ENCODE measurements at regions not wholly inside any gene's neighbourhood (a gene's known extent, or its start where the extent isn't known, plus 50 kb on each side); places are given as distances from the start of the nearest gene placed in this dataset.

GRCh38 chr1:195071461-195071860, 1536.8 kb downstream of the KCNT2 start:
- Histone ChIP-seq H3K4me3 (no peak overlapping the region), H3K4me1 (no peaks in the 10 kb centered on the region), H3K27me3 (no peaks in the 10 kb centered on the region), H3K27ac (no peak overlapping the region), H3K36me3 (no peaks in the 10 kb centered on the region), H3K9me3 (no peaks in the 10 kb centered on the region)
- ATAC-seq (no peak), DNase-seq (no peak)
- 82 to 83% (median 82%) methylated on average over 6 of the region's 6 CpGs for WGBS, 4 donors
- intact Hi-C loops (cut with DNase I), result no loop called here
- TF ChIP-seq CTCF (IDR thresholded peaks at IDR 0.05) (no peak), POLR2A (IDR thresholded peaks at IDR 0.05) (no peak)

- no peak for DNase-seq
- WGBS, 4 donors, result 84 to 94% (median 89%) methylated on average over 5 of the region's 5 CpGs
Measured at GRCh38 chr1:195065437-195065836, 1542.8 kb downstream of the KCNT2 start.

GRCh38 chr1:195064358-195064757, 1543.9 kb downstream of the KCNT2 start:
- H3K9me3 ChIP-seq, result no peaks in the 10 kb centered on the region
- DNase-seq, result no peak
- no peaks in the 10 kb centered on the region for H3K36me3 ChIP-seq
- no peak overlapping the region for H3K27ac ChIP-seq
- no peak overlapping the region for H3K4me3 ChIP-seq
- ATAC-seq, result no peak
- no peaks in the 10 kb centered on the region for H3K27me3 ChIP-seq
- no peaks in the 10 kb centered on the region for H3K4me1 ChIP-seq
- 89 to 100% (median 96%) methylated on average over 1 of the region's 1 CpG for WGBS, 4 donors
- TF ChIP-seq POLR2A (IDR thresholded peaks at IDR 0.05) (no peak), CTCF (IDR thresholded peaks at IDR 0.05) (no peak)
- intact Hi-C loops (cut with DNase I), result no loop called here

More at GRCh38 chr1:195065437-195065836, 1542.8 kb downstream of the KCNT2 start:
- TF ChIP-seq POLR2A (IDR thresholded peaks at IDR 0.05) (no peak), CTCF (IDR thresholded peaks at IDR 0.05) (no peak)
- ATAC-seq, result no peak
- Histone ChIP-seq H3K4me3 (no peak overlapping the region), H3K9me3 (no peaks in the 10 kb centered on the region), H3K27me3 (no peaks in the 10 kb centered on the region), H3K36me3 (no peaks in the 10 kb centered on the region), H3K4me1 (no peaks in the 10 kb centered on the region), H3K27ac (no peak overlapping the region)
- intact Hi-C loops (cut with DNase I), result no loop called here

GRCh38 chr1:195054217-195054687, 1554.0 kb downstream of the KCNT2 start:
- intact Hi-C loops (cut with DNase I), result no loop called here
- TF ChIP-seq CTCF (IDR thresholded peaks at IDR 0.05) (no peak), POLR2A (IDR thresholded peaks at IDR 0.05) (no peak)
- no peaks in the 10 kb centered on the region for H3K27me3 ChIP-seq
- H3K27ac ChIP-seq, result no peak overlapping the region
- no peak for ATAC-seq
- H3K36me3 ChIP-seq, result no peaks in the 10 kb centered on the region
- H3K4me3 ChIP-seq, result no peak overlapping the region
- no peaks in the 10 kb centered on the region for H3K4me1 ChIP-seq
- peaks cover 0 to 6% (median 0%) of the 10 kb centered on the region in 12 donors for H3K9me3 ChIP-seq
- DNase-seq, result peak in 1 of 5 donors; percentile 62
- WGBS, 4 donors, result 92 to 96% (median 93%) methylated on average over 21 to 27 of the region's 27 CpGs

All from heart left ventricle (tissue), 16 donors.